MCF 10A (cell line): ENCODE measurements at regions not wholly inside any gene's neighbourhood (a gene's known extent, or its start where the extent isn't known, plus 50 kb on each side); places are given as distances from the start of the nearest gene placed in this dataset.

Experiments
- BruUV-seq: library from RNA; stranded (reverse); fragments of 400-500 nt; replicated peaks from 2 replicates; lab custom pipeline; 2021; lab: Mats Ljungman, UMichigan
- CTCF ChIA-PET: fragments of 300-600 bp; sonication (Branson Sonifier 250); formaldehyde crosslinking; extraction: SDS; loops from one replicate; lab custom pipeline; 2021; ENCODE audit warnings: antibody characterized with exemption, inconsistent platforms; lab: Yijun Ruan, JAX
- POLR2A ChIA-PET: fragments of 300-600, 350-650 bp; sonication (Branson Sonifier 250); formaldehyde crosslinking; extraction: SDS; loops from one replicate; lab custom pipeline; 2020; ENCODE audit warnings: antibody characterized with exemption, inconsistent platforms; lab: Yijun Ruan, JAX
- DNase-seq: peaks from one replicate; pipeline ENCODE4 v3.0.0-alpha.2; 2018; ENCODE audit not compliant: unreplicated experiment
- H3K27ac Mint-ChIP-seq: one replicate; pipeline ENCODE4 v1.8.0; 2022; ENCODE audit warnings: mild to moderate bottlenecking, low read depth, mixed read lengths; ENCODE audit not compliant: unreplicated experiment
- H3K27me3 Mint-ChIP-seq: one replicate; pipeline ENCODE4 v1.8.0; 2022; ENCODE audit warnings: mixed read lengths; ENCODE audit not compliant: insufficient read depth, unreplicated experiment
- H3K36me3 Mint-ChIP-seq: one replicate; pipeline ENCODE4 v1.8.0; 2022; ENCODE audit warnings: mild to moderate bottlenecking, moderate library complexity, mixed read lengths; ENCODE audit not compliant: insufficient read depth, unreplicated experiment
- H3K4me1 Mint-ChIP-seq: one replicate; pipeline ENCODE4 v1.8.0; 2022; ENCODE audit warnings: mixed read lengths; ENCODE audit not compliant: insufficient read depth, unreplicated experiment
- H3K4me3 Mint-ChIP-seq: one replicate; pipeline ENCODE4 v1.8.0; 2022; ENCODE audit warnings: mild to moderate bottlenecking, moderate library complexity, mixed read lengths; ENCODE audit not compliant: unreplicated experiment
- H3K9me3 Mint-ChIP-seq: one replicate; pipeline ENCODE4 v1.8.0; 2022; ENCODE audit warnings: mixed read lengths; ENCODE audit not compliant: unreplicated experiment
- CTCF ChIP-seq: fragments of 200-600 bp; IDR thresholded peaks from one replicate; pipeline ENCODE4 v1.8.0; 2022; ENCODE audit warnings: antibody characterized with exemption, mild to moderate bottlenecking; ENCODE audit not compliant: unreplicated experiment
- intact Hi-C: fragments of 100-400 bp; cut with micrococcal nuclease; formaldehyde crosslinking; loops from 2 replicates; pipeline ENCODE4 v1.14.1; 2022

GRCh38 chr6:149135809-149136208 lies 181.7 kb upstream of the TAB2 start:
- Mint-ChIP-seq H3K4me1 (no peaks in the 10 kb centered on the region), H3K9me3 (no peaks in the 10 kb centered on the region), H3K27me3 (no peaks in the 10 kb centered on the region), H3K36me3 (no peaks in the 10 kb centered on the region), H3K27ac (no peak overlapping the region), H3K4me3 (no peak overlapping the region)
- POLR2A ChIA-PET: no interaction called here
- no peak for DNase-seq
- no TSS peak for BruUV-seq
- CTCF ChIA-PET: interaction anchor here (0.6 to 0.7 kb wide), 2 partner anchors 32 to 226 kb away, joined by 3 read pairs; no protein-coding TSS in a partner anchor
- TF ChIP-seq CTCF: no peak
- intact Hi-C loops: no loop called here

GRCh38 chr6:149136273-149136912 lies 181.1 kb upstream of the TAB2 start:
- no peak for DNase-seq
- TF ChIP-seq CTCF: no peak
- no peaks in the 10 kb centered on the region for H3K4me1 Mint-ChIP-seq
- CTCF ChIA-PET: no interaction called here
- POLR2A ChIA-PET: no interaction called here
- BruUV-seq: no TSS peak
- intact Hi-C loops: no loop called here
- no peak overlapping the region for H3K27ac Mint-ChIP-seq
- H3K36me3 Mint-ChIP-seq: no peaks in the 10 kb centered on the region
- no peaks in the 10 kb centered on the region for H3K9me3 Mint-ChIP-seq
- H3K27me3 Mint-ChIP-seq: no peaks in the 10 kb centered on the region
- H3K4me3 Mint-ChIP-seq: no peak overlapping the region

GRCh38 chr6:149136913-149137286 lies 180.6 kb upstream of the TAB2 start:
- H3K36me3 Mint-ChIP-seq: no peaks in the 10 kb centered on the region
- CTCF ChIA-PET: no interaction called here
- no peak overlapping the region for H3K4me3 Mint-ChIP-seq
- H3K4me1 Mint-ChIP-seq: no peaks in the 10 kb centered on the region
- no peaks in the 10 kb centered on the region for H3K27me3 Mint-ChIP-seq
- POLR2A ChIA-PET: no interaction called here
- no peak for DNase-seq
- no TSS peak for BruUV-seq
- no peak for TF ChIP-seq CTCF
- no peak overlapping the region for H3K27ac Mint-ChIP-seq
- intact Hi-C loops: no loop called here
- H3K9me3 Mint-ChIP-seq: no peaks in the 10 kb centered on the region

- no TSS peak for BruUV-seq
- Mint-ChIP-seq H3K27me3 (no peaks in the 10 kb centered on the region), H3K4me3 (no peak overlapping the region), H3K4me1 (no peaks in the 10 kb centered on the region), H3K36me3 (no peaks in the 10 kb centered on the region), H3K9me3 (no peaks in the 10 kb centered on the region), H3K27ac (no peak overlapping the region)
- POLR2A ChIA-PET: interaction anchor here (1.0 kb wide), 1 partner anchor 131 kb away, joined by 3 read pairs; no protein-coding TSS in a partner anchor
- CTCF ChIA-PET: interaction anchor here (0.6 kb wide), 1 partner anchor 1604 kb away, joined by 3 read pairs; no protein-coding TSS in a partner anchor
- DNase-seq: peak; percentile 30
- no peak for TF ChIP-seq CTCF
- intact Hi-C loops: no loop called here
Observed at GRCh38 chr6:149137594-149137993, 179.9 kb upstream of the TAB2 start.
